ENCODE measurements at regions not wholly inside any gene's neighbourhood (a gene's known extent, or its start where the extent isn't known, plus 50 kb on each side); places are given as distances from the start of the nearest gene placed in this dataset.

DNA sequence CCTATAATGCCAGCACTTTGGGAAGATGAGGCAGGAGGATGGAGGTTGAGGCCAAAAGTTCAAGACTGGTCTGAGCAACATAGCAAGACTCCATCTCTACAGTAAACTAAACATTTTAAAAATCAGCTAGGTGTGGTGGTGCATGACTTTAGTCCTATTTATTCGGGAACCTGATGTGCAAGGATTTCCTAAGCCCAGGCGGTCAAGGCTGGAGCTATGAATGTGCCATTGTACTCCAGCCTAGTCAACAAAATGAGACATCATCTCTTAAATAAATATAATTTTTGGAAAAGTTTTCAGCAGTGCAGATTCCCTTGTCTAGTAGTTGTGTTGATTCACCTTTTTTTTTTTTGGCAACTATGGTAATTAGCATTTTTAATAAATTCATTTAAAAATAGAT is 928.7 kb upstream of the PRKX start:
- TF ChIP-seq, protein P1, sequence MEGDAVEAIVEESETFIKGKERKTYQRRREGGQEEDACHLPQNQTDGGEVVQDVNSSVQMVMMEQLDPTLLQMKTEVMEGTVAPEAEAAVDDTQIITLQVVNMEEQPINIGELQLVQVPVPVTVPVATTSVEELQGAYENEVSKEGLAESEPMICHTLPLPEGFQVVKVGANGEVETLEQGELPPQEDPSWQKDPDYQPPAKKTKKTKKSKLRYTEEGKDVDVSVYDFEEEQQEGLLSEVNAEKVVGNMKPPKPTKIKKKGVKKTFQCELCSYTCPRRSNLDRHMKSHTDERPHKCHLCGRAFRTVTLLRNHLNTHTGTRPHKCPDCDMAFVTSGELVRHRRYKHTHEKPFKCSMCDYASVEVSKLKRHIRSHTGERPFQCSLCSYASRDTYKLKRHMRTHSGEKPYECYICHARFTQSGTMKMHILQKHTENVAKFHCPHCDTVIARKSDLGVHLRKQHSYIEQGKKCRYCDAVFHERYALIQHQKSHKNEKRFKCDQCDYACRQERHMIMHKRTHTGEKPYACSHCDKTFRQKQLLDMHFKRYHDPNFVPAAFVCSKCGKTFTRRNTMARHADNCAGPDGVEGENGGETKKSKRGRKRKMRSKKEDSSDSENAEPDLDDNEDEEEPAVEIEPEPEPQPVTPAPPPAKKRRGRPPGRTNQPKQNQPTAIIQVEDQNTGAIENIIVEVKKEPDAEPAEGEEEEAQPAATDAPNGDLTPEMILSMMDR (optimal IDR thresholded peaks at IDR 0.05 in 1 of 3, IDR thresholded peaks at IDR 0.05 in 1 of 3, conservative IDR thresholded peaks at IDR 0.05 in 1 of 3; ENCODE audit: extremely low read depth in 1 of 3, insufficient read depth in 2 of 3, low read length in 3 of 3): no peak
- no peak for TF ChIP-seq EZH2 (IDR thresholded peaks at IDR 0.05; ENCODE audit: low read length)
